ENCODE measurements at regions not wholly inside any gene's neighbourhood (a gene's known extent, or its start where the extent isn't known, plus 50 kb on each side); places are given as distances from the start of the nearest gene placed in this dataset.
"Not testable (repeated sequence)": the region's sequence is repeated elsewhere in the genome, so short reads cannot be mapped to it uniquely, and the experiment has no call there.

- DNase-seq (ENCODE audit: low spot score), result no peak
These were observed 317.3 kb upstream of the NAALADL2 start for GRCh38 chr3:174541708-174542315.

GRCh38 chr3:174547801-174548435 is 311.2 kb upstream of the NAALADL2 start:
- no peak for DNase-seq (ENCODE audit: low spot score)

- no peak for DNase-seq (ENCODE audit: low spot score)
These were observed 310.1 kb upstream of the NAALADL2 start for GRCh38 chr3:174548841-174549623.

- no peak for DNase-seq (ENCODE audit: low spot score)
These were observed 277.6 kb upstream of the NAALADL2 start for GRCh38 chr3:174581558-174581957.

- no peak for DNase-seq (ENCODE audit: low spot score)
These were observed 275.7 kb upstream of the NAALADL2 start for GRCh38 chr3:174583396-174583795.

- DNase-seq (ENCODE audit: low spot score), result not testable (repeated sequence)
These were observed 272.0 kb upstream of the NAALADL2 start for GRCh38 chr3:174587137-174587536.

- no peak for DNase-seq (ENCODE audit: low spot score)
These were observed 262.6 kb upstream of the NAALADL2 start for GRCh38 chr3:174596447-174596982.

GRCh38 chr3:174598885-174599439 is 260.2 kb upstream of the NAALADL2 start:
- no peak for DNase-seq (ENCODE audit: low spot score)

GRCh38 chr3:174613173-174613572 is 246.0 kb upstream of the NAALADL2 start:
- DNase-seq (ENCODE audit: low spot score), result no peak

GRCh38 chr3:174614036-174614435 is 245.1 kb upstream of the NAALADL2 start:
- DNase-seq (ENCODE audit: low spot score), result peak; percentile 62

- no peak for DNase-seq (ENCODE audit: low spot score)
These were observed 240.6 kb upstream of the NAALADL2 start for GRCh38 chr3:174618368-174619080.

GRCh38 chr3:174619239-174619638 is 239.9 kb upstream of the NAALADL2 start:
- no peak for DNase-seq (ENCODE audit: low spot score)

GRCh38 chr3:174620138-174620537 is 239.0 kb upstream of the NAALADL2 start:
- no peak for DNase-seq (ENCODE audit: low spot score)

GRCh38 chr3:174620855-174621472 is 238.2 kb upstream of the NAALADL2 start:
- no peak for DNase-seq (ENCODE audit: low spot score)

GRCh38 chr3:174633342-174633741 is 225.8 kb upstream of the NAALADL2 start:
- no peak for DNase-seq (ENCODE audit: low spot score)

GRCh38 chr3:174636451-174636850 is 222.7 kb upstream of the NAALADL2 start:
- DNase-seq (ENCODE audit: low spot score), result no peak

- DNase-seq (ENCODE audit: low spot score), result no peak
These were observed 219.7 kb upstream of the NAALADL2 start for GRCh38 chr3:174639406-174639805.

- DNase-seq (ENCODE audit: low spot score), result no peak
These were observed 219.2 kb upstream of the NAALADL2 start for GRCh38 chr3:174639970-174640369.

GRCh38 chr3:174640932-174641331 is 218.2 kb upstream of the NAALADL2 start:
- no peak for DNase-seq (ENCODE audit: low spot score)

GRCh38 chr3:174644287-174644686 is 214.8 kb upstream of the NAALADL2 start:
- no peak for DNase-seq (ENCODE audit: low spot score)

- DNase-seq (ENCODE audit: low spot score), result no peak
These were observed 207.2 kb upstream of the NAALADL2 start for GRCh38 chr3:174651951-174652350.
